ENCODE measurements at regions not wholly inside any gene's neighbourhood (a gene's known extent, or its start where the extent isn't known, plus 50 kb on each side); places are given as distances from the start of the nearest gene placed in this dataset.

DNA sequence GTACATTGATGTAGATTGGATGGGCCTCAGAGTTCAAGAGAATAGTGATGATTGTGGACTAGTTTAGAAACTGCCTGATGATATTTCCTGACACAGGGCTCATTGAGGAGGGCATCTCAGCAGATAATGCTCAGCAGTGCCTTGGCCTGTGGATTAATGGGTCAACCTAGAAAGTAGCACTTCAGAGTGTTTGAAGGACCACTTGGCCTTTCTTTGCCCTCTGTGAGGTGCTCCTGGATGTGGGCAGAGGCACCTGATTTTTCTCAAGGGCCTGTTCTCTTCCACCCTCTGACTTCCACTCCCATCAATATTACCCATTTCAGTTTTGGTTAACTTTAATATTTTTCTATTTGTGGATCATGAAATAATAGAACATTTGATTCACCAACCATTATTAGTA is 270.6 kb upstream of the BMP2 start:
- TF ChIP-seq, protein P1, sequence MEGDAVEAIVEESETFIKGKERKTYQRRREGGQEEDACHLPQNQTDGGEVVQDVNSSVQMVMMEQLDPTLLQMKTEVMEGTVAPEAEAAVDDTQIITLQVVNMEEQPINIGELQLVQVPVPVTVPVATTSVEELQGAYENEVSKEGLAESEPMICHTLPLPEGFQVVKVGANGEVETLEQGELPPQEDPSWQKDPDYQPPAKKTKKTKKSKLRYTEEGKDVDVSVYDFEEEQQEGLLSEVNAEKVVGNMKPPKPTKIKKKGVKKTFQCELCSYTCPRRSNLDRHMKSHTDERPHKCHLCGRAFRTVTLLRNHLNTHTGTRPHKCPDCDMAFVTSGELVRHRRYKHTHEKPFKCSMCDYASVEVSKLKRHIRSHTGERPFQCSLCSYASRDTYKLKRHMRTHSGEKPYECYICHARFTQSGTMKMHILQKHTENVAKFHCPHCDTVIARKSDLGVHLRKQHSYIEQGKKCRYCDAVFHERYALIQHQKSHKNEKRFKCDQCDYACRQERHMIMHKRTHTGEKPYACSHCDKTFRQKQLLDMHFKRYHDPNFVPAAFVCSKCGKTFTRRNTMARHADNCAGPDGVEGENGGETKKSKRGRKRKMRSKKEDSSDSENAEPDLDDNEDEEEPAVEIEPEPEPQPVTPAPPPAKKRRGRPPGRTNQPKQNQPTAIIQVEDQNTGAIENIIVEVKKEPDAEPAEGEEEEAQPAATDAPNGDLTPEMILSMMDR (IDR thresholded peaks at IDR 0.05): no peak
- TF ChIP-seq POLR2A (IDR thresholded peaks at IDR 0.05) (no peak), POLR2AphosphoS5 (IDR thresholded peaks at IDR 0.05; ENCODE audit: insufficient read depth in 1 of 2, low read depth in 1 of 2) (no peak)

Measured in vagina (tissue), 2 donors.